Adrenal gland (tissue), 9 donors: ENCODE measurements at regions not wholly inside any gene's neighbourhood (a gene's known extent, or its start where the extent isn't known, plus 50 kb on each side); places are given as distances from the start of the nearest gene placed in this dataset.

Source experiments
- DNase-seq, 7 donors: peaks; one replicate each; pipeline ENCODE4 v3.0.0-alpha.2; 2019 to 2020
- H3K27ac ChIP-seq, 5 donors: fragments of 200-600 bp; sonication (generic) in 4 of 5; 1 replicate in 3 of 5; 2 replicates in 2 of 5; pipeline versions ENCODE4 v1.5.1 to v1.8.0; 2016 to 2020; ENCODE audit warnings: mild to moderate bottlenecking in 1 of 5
- H3K27me3 ChIP-seq: fragments of 200-600 bp; 2 replicates; pipeline ENCODE4 v1.8.0; 2021
- H3K36me3 ChIP-seq, 2 donors: fragments of 200-600 bp; replicated peaks in 1 of 2; 1 replicate in 1 of 2; 2 replicates in 1 of 2; pipeline versions ENCODE4 v1.5.1 to v1.8.0; 2018 to 2022
- H3K4me1 ChIP-seq, 2 donors: fragments of 200-600 bp; replicated peaks in 1 of 2; 1 replicate in 1 of 2; 2 replicates in 1 of 2; pipeline versions ENCODE4 v1.5.1 to v1.8.0; 2018 to 2021
- H3K4me3 ChIP-seq, 4 donors: fragments of 200-600 bp; sonication (generic) in 3 of 4; one replicate each; pipeline ENCODE4 v1.5.1; 2016 to 2018
- H3K9me3 ChIP-seq, 3 donors: fragments of 200-600 bp; sonication (generic) in 1 of 3; replicated peaks in 1 of 3; 1 replicate in 2 of 3; 2 replicates in 1 of 3; pipeline versions ENCODE4 v1.5.1 to v1.8.0; 2016 to 2021
- CTCF ChIP-seq, 6 experiments: fragments of 450-650 bp in 4 of 6; fragments of 200-600 bp in 2 of 6; sonication (generic) in 1 of 6; IDR thresholded peaks; 1 replicate in 5 of 6; 2 replicates in 1 of 6; pipeline versions ENCODE4 v1.5.1 to v1.8.0; 2016 to 2021; ENCODE audit warnings: antibody characterized with exemption in 6 of 6, mild to moderate bottlenecking in 2 of 6, moderate library complexity in 1 of 6
- POLR2A ChIP-seq, 2 donors: fragments of 450-650 bp; IDR thresholded peaks; one replicate each; pipeline ENCODE4 v1.6.1; 2017; ENCODE audit warnings: antibody characterized with exemption in 2 of 2, mild to moderate bottlenecking in 2 of 2, moderate library complexity in 1 of 2
- WGBS, 4 donors: extraction: QIAGEN DNeasy Blood & Tissue Kit in 2 of 4; methylation state at CpG; one replicate each; pipeline versions ENCODE4 v1.1.5 to v1.1.7; 2013 to 2017; 5-methylcytosine and 5-hydroxymethylcytosine counted together
- intact Hi-C, 2 donors: fragments of 100-400 bp; cut with DNase I; formaldehyde crosslinking; loops; one replicate each; pipeline versions ENCODE4 v1.14.1 to v1.15.0; 2022 to 2023
- donor health status: healthy with polysubstance abuse.
- donor health status: Bipolar disorder and iron deficiency.
- donor health status: DM: yes; HTN: yes; CAD: no.
- donor health status: DM: no; HTN: no; CAD: no.
- donor health status: DM: no; HTN: no; CAD: no.

GRCh38 chr15:81930582-81931369 lies 115.0 kb downstream of the MEX3B start:
- intact Hi-C loops, result no loop called here
- no peaks in the 10 kb centered on the region for H3K36me3 ChIP-seq
- no peak for TF ChIP-seq POLR2A (IDR thresholded peaks at IDR 0.05)
- TF ChIP-seq CTCF (IDR thresholded peaks at IDR 0.05), result no peak
- H3K27ac ChIP-seq, result no peak overlapping the region
- no peaks in the 10 kb centered on the region for H3K27me3 ChIP-seq
- DNase-seq, result no peak
- no peak overlapping the region for H3K4me3 ChIP-seq
- no peaks in the 10 kb centered on the region for H3K4me1 ChIP-seq
- 73 to 84% (median 75%) methylated on average over 11 of the region's 11 CpGs for WGBS, 4 donors
- H3K9me3 ChIP-seq, result no peaks in the 10 kb centered on the region

GRCh38 chr15:81929557-81929956 lies 116.3 kb downstream of the MEX3B start:
- Histone ChIP-seq H3K36me3 (no peaks in the 10 kb centered on the region), H3K27me3 (no peaks in the 10 kb centered on the region), H3K4me3 (no peak overlapping the region), H3K27ac (no peak overlapping the region), H3K9me3 (no peaks in the 10 kb centered on the region), H3K4me1 (no peaks in the 10 kb centered on the region)
- intact Hi-C loops, result no loop called here
- 69 to 90% (median 84%) methylated on average over 3 of the region's 3 CpGs for WGBS, 4 donors
- no peak for TF ChIP-seq POLR2A (IDR thresholded peaks at IDR 0.05)
- no peak for TF ChIP-seq CTCF (IDR thresholded peaks at IDR 0.05)
- no peak for DNase-seq

GRCh38 chr15:81926981-81927380 lies 118.8 kb downstream of the MEX3B start:
- intact Hi-C loops, result no loop called here
- WGBS, 4 donors, result 77 to 90% (median 84%) methylated on average over 6 of the region's 6 CpGs

GRCh38 chr15:81924729-81925128 lies 121.1 kb downstream of the MEX3B start:
- H3K4me1 ChIP-seq, result no peaks in the 10 kb centered on the region
- intact Hi-C loops, result no loop called here
- DNase-seq, result no peak
- H3K36me3 ChIP-seq, result no peaks in the 10 kb centered on the region
- 63 to 84% (median 81%) methylated on average over 4 of the region's 4 CpGs for WGBS, 4 donors
- no peak overlapping the region for H3K27ac ChIP-seq
- H3K4me3 ChIP-seq, result no peak overlapping the region
- TF ChIP-seq CTCF (IDR thresholded peaks at IDR 0.05) (no peak), POLR2A (IDR thresholded peaks at IDR 0.05) (no peak)
- no peaks in the 10 kb centered on the region for H3K9me3 ChIP-seq
- no peaks in the 10 kb centered on the region for H3K27me3 ChIP-seq

More at GRCh38 chr15:81926981-81927380, 118.8 kb downstream of the MEX3B start:
- Histone ChIP-seq H3K27ac (no peak overlapping the region), H3K9me3 (no peaks in the 10 kb centered on the region), H3K4me3 (no peak overlapping the region), H3K4me1 (no peaks in the 10 kb centered on the region), H3K36me3 (no peaks in the 10 kb centered on the region), H3K27me3 (no peaks in the 10 kb centered on the region)
- no peak for TF ChIP-seq CTCF (IDR thresholded peaks at IDR 0.05)
- no peak for TF ChIP-seq POLR2A (IDR thresholded peaks at IDR 0.05)
- no peak for DNase-seq
